DOHH2 (cell line): ENCODE measurements at regions not wholly inside any gene's neighbourhood (a gene's known extent, or its start where the extent isn't known, plus 50 kb on each side); places are given as distances from the start of the nearest gene placed in this dataset.

Experiments used
- H3F3A ChIP-seq: fragments of 200-600 bp; sonication (generic), shearing (Covaris generic); 2 replicates; pipeline ENCODE4 v1.6.0; 2016; ENCODE audit warnings: antibody characterized with exemption, mild to moderate bottlenecking; ENCODE audit not compliant: control insufficient read depth, insufficient read depth
- H3K27ac ChIP-seq: fragments of 200-600 bp; sonication (generic); 2 replicates; pipeline ENCODE4 v1.5.1; 2014; ENCODE audit warnings: low read depth, mild to moderate bottlenecking, low read length, moderate library complexity
- H3K27me3 ChIP-seq: fragments of 200-600 bp; sonication (generic); 2 replicates; pipeline ENCODE4 v1.6.1; 2014; ENCODE audit warnings: mild to moderate bottlenecking, low read length, mixed read lengths; ENCODE audit not compliant: control insufficient read depth
- H3K36me3 ChIP-seq: fragments of 200-600 bp; sonication (generic); 2 replicates; pipeline ENCODE4 v1.6.1; 2014; ENCODE audit warnings: mild to moderate bottlenecking, low read length, moderate library complexity, mixed read lengths; ENCODE audit not compliant: control insufficient read depth
- H3K4me1 ChIP-seq: fragments of 200-600 bp; sonication (generic); 2 replicates; pipeline ENCODE4 v1.6.1; 2014; ENCODE audit warnings: mild to moderate bottlenecking, low read length, mixed read lengths; ENCODE audit not compliant: control insufficient read depth
- H3K4me2 ChIP-seq: fragments of 200-600 bp; sonication (generic); 2 replicates; pipeline ENCODE4 v1.6.0; 2014; ENCODE audit warnings: mild to moderate bottlenecking, low read length, moderate library complexity
- H3K4me3 ChIP-seq: fragments of 200-600 bp; sonication (generic); 2 replicates; pipeline ENCODE4 v1.5.1; 2014; ENCODE audit warnings: mild to moderate bottlenecking, low read length, mixed read lengths
- H3K79me2 ChIP-seq: fragments of 200-600 bp; sonication (generic); 2 replicates; pipeline ENCODE4 v1.6.1; 2014; ENCODE audit warnings: mild to moderate bottlenecking, low read length, mixed read lengths; ENCODE audit not compliant: control insufficient read depth
- H3K9me2 ChIP-seq: fragments of 200-600 bp; sonication (generic); replicated peaks from 2 replicates; pipeline ENCODE4 v1.6.1; 2014; ENCODE audit warnings: mild to moderate bottlenecking, low read length, mixed read lengths; ENCODE audit not compliant: control insufficient read depth
- H3K9me3 ChIP-seq: fragments of 200-600 bp; sonication (generic); 2 replicates; pipeline ENCODE4 v1.6.1; 2014; ENCODE audit warnings: antibody characterized with exemption, low read length, mixed read lengths; ENCODE audit not compliant: control insufficient read depth, insufficient read depth
- H4K20me1 ChIP-seq: fragments of 200-600 bp; sonication (generic); 2 replicates; pipeline ENCODE4 v1.6.0; 2014; ENCODE audit warnings: low read depth, mild to moderate bottlenecking, antibody characterized with exemption, low read length, moderate library complexity; ENCODE audit not compliant: control insufficient read depth, insufficient read depth
- CTCF ChIP-seq: fragments of 200-600 bp; sonication (generic); IDR thresholded peaks from one replicate; pipeline ENCODE4 v1.5.1; 2014; ENCODE audit warnings: antibody characterized with exemption, mild to moderate bottlenecking, low read depth, low read length; ENCODE audit not compliant: poor library complexity, severe bottlenecking
- EZH2phosphoT487 ChIP-seq: fragments of 200-600 bp; sonication (generic); IDR thresholded peaks from 2 replicates; pipeline ENCODE4 v1.6.1; 2017; ENCODE audit warnings: borderline replicate concordance, mild to moderate bottlenecking, antibody characterized with exemption, low read length, moderate library complexity, mixed read lengths

GRCh38 chr13:76720416-76720815 is 165.8 kb downstream of the KCTD12 start:
- Histone ChIP-seq H3K4me3 (no peak overlapping the region), H4K20me1 (no peaks in the 10 kb centered on the region), H3K27ac (no peak overlapping the region), H3F3A (no peaks in the 10 kb centered on the region), H3K9me2 (no peaks in the 10 kb centered on the region), H3K9me3 (no peaks in the 10 kb centered on the region), H3K79me2 (no peaks in the 10 kb centered on the region), H3K27me3 (no peaks in the 10 kb centered on the region), H3K4me2 (no peak overlapping the region), H3K4me1 (no peaks in the 10 kb centered on the region), H3K36me3 (no peaks in the 10 kb centered on the region)
- TF ChIP-seq CTCF (no peak), EZH2phosphoT487 (no peak)

GRCh38 chr13:76719955-76720354 is 166.2 kb downstream of the KCTD12 start:
- Histone ChIP-seq H3K36me3 (no peaks in the 10 kb centered on the region), H3K79me2 (no peaks in the 10 kb centered on the region), H3K27ac (no peak overlapping the region), H3K4me2 (no peak overlapping the region), H3K27me3 (no peaks in the 10 kb centered on the region), H3K9me2 (no peaks in the 10 kb centered on the region), H3K4me3 (no peak overlapping the region), H3K9me3 (no peaks in the 10 kb centered on the region), H3F3A (no peaks in the 10 kb centered on the region), H3K4me1 (no peaks in the 10 kb centered on the region), H4K20me1 (no peaks in the 10 kb centered on the region)
- TF ChIP-seq EZH2phosphoT487 = no peak
- TF ChIP-seq CTCF = no peak

- Histone ChIP-seq H3F3A (no peaks in the 10 kb centered on the region), H3K4me3 (no peak overlapping the region), H3K4me1 (no peaks in the 10 kb centered on the region), H3K36me3 (no peaks in the 10 kb centered on the region), H4K20me1 (no peaks in the 10 kb centered on the region), H3K79me2 (no peaks in the 10 kb centered on the region), H3K9me3 (no peaks in the 10 kb centered on the region), H3K4me2 (no peak overlapping the region), H3K27me3 (no peaks in the 10 kb centered on the region), H3K27ac (no peak overlapping the region), H3K9me2 (no peaks in the 10 kb centered on the region)
- TF ChIP-seq CTCF (no peak), EZH2phosphoT487 (no peak)
Measured at GRCh38 chr13:76717092-76717491, 169.1 kb downstream of the KCTD12 start.

- no peaks in the 10 kb centered on the region for H4K20me1 ChIP-seq
- no peaks in the 10 kb centered on the region for H3K79me2 ChIP-seq
- H3K27me3 ChIP-seq = no peaks in the 10 kb centered on the region
- no peaks in the 10 kb centered on the region for H3K9me2 ChIP-seq
- H3K36me3 ChIP-seq = no peaks in the 10 kb centered on the region
- no peaks in the 10 kb centered on the region for H3F3A ChIP-seq
- no peaks in the 10 kb centered on the region for H3K4me1 ChIP-seq
- H3K27ac ChIP-seq = no peak overlapping the region
- no peaks in the 10 kb centered on the region for H3K9me3 ChIP-seq
- no peak overlapping the region for H3K4me3 ChIP-seq
- TF ChIP-seq EZH2phosphoT487 = no peak
- TF ChIP-seq CTCF = no peak
- no peak overlapping the region for H3K4me2 ChIP-seq
Measured at GRCh38 chr13:76715621-76716020, 170.6 kb downstream of the KCTD12 start.
